ENCODE measurements at regions not wholly inside any gene's neighbourhood (a gene's known extent, or its start where the extent isn't known, plus 50 kb on each side); places are given as distances from the start of the nearest gene placed in this dataset.

DNA sequence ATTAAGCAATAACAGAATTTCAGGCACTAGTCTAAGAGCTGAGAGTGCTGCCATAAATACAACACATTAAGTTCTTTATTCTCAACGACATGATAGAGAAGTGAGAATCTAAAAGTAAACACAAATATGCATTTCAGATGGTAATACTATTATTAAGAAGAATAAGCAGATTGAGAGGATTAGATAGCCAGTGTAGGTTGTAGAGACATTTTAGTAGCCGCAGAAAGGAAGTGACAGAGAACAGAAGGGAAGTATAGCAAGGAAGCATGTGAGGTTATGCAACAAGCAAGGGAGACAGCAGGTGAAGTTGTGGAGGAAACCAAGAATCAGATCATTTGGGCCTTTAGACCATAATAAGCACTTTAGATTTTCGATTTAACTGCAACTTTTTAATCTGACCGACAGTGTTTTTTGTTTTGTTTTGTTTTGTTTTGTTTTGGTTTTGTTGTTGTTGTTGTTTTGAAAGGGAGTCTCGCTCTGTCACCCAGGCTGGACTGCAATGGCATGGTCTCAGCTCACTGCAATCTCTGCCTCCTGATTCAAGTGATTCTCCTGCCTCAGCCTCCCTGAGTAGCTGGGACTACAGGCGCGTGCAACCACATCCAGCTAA lies 737.0 kb upstream of the ADGRB3 start:
- TF ChIP-seq POLR2A (IDR thresholded peaks at IDR 0.05) (no peak), POLR2AphosphoS5 (IDR thresholded peaks at IDR 0.05; ENCODE audit: insufficient read depth in 1 of 2, low read depth in 1 of 2) (no peak)
- TF ChIP-seq, protein P1, sequence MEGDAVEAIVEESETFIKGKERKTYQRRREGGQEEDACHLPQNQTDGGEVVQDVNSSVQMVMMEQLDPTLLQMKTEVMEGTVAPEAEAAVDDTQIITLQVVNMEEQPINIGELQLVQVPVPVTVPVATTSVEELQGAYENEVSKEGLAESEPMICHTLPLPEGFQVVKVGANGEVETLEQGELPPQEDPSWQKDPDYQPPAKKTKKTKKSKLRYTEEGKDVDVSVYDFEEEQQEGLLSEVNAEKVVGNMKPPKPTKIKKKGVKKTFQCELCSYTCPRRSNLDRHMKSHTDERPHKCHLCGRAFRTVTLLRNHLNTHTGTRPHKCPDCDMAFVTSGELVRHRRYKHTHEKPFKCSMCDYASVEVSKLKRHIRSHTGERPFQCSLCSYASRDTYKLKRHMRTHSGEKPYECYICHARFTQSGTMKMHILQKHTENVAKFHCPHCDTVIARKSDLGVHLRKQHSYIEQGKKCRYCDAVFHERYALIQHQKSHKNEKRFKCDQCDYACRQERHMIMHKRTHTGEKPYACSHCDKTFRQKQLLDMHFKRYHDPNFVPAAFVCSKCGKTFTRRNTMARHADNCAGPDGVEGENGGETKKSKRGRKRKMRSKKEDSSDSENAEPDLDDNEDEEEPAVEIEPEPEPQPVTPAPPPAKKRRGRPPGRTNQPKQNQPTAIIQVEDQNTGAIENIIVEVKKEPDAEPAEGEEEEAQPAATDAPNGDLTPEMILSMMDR (IDR thresholded peaks at IDR 0.05): no peak

Data from vagina (tissue), 2 donors.